ENCODE measurements at regions not wholly inside any gene's neighbourhood (a gene's known extent, or its start where the extent isn't known, plus 50 kb on each side); places are given as distances from the start of the nearest gene placed in this dataset.

- TF ChIP-seq CTCF (conservative IDR thresholded peaks at IDR 0.05; ENCODE audit: low read length) (no peak), EZH2phosphoT487 (IDR thresholded peaks at IDR 0.05; ENCODE audit: borderline replicate concordance, low read depth, low read length) (no peak)
These were observed 933.4 kb downstream of the SLC16A7 start for GRCh38 chr12:60529261-60529660.

All from OCI-LY7 (cell line).